GM21381 (cell line): ENCODE measurements at regions not wholly inside any gene's neighbourhood (a gene's known extent, or its start where the extent isn't known, plus 50 kb on each side); places are given as distances from the start of the nearest gene placed in this dataset.
"Not testable (repeated sequence)": the region's sequence is repeated elsewhere in the genome, so short reads cannot be mapped to it uniquely, and the experiment has no call there.

Experiments
- ATAC-seq: cut with Tn5 transposase; IDR thresholded peaks from one replicate; pipeline ENCODE4 v1.9.1; 2021; ENCODE audit warnings: mild to moderate bottlenecking, moderate library complexity; ENCODE audit not compliant: unreplicated experiment

- no peak for ATAC-seq
These were observed 1002.7 kb downstream of the STPG2 start for GRCh38 chr4:97140545-97140944.

GRCh38 chr4:97141332-97141731 is 1001.9 kb downstream of the STPG2 start:
- not testable (repeated sequence) for ATAC-seq

GRCh38 chr4:97142410-97142809 is 1000.9 kb downstream of the STPG2 start:
- ATAC-seq = no peak

GRCh38 chr4:97142893-97143292 is 1000.4 kb downstream of the STPG2 start:
- no peak for ATAC-seq

GRCh38 chr4:97144199-97144598 is 999.1 kb downstream of the STPG2 start:
- no peak for ATAC-seq

- ATAC-seq = no peak
These were observed 992.3 kb downstream of the STPG2 start for GRCh38 chr4:97150966-97151365.

GRCh38 chr4:97152149-97152548 is 991.1 kb downstream of the STPG2 start:
- no peak for ATAC-seq

GRCh38 chr4:97153042-97153441 is 990.2 kb downstream of the STPG2 start:
- ATAC-seq = no peak

GRCh38 chr4:97159625-97160024 is 983.7 kb downstream of the STPG2 start:
- no peak for ATAC-seq

- ATAC-seq = no peak
These were observed 958.0 kb downstream of the STPG2 start for GRCh38 chr4:97185233-97185632.

- ATAC-seq = no peak
These were observed 946.2 kb downstream of the STPG2 start for GRCh38 chr4:97197106-97197505.

GRCh38 chr4:97208749-97209148 is 934.5 kb downstream of the STPG2 start:
- ATAC-seq = no peak

GRCh38 chr4:97215409-97215941 is 927.8 kb downstream of the STPG2 start:
- no peak for ATAC-seq

GRCh38 chr4:97216046-97216445 is 927.2 kb downstream of the STPG2 start:
- ATAC-seq = no peak

GRCh38 chr4:97235521-97235920 is 907.8 kb downstream of the STPG2 start:
- ATAC-seq = no peak

GRCh38 chr4:97238956-97239666 is 904.2 kb downstream of the STPG2 start:
- ATAC-seq = no peak

- ATAC-seq = no peak
These were observed 903.6 kb downstream of the STPG2 start for GRCh38 chr4:97239667-97239997.

- no peak for ATAC-seq
These were observed 890.6 kb downstream of the STPG2 start for GRCh38 chr4:97252615-97253154.

GRCh38 chr4:97262769-97263168 is 880.5 kb downstream of the STPG2 start:
- no peak for ATAC-seq

- no peak for ATAC-seq
These were observed 873.2 kb downstream of the STPG2 start for GRCh38 chr4:97270051-97270450.

- ATAC-seq = no peak
These were observed 863.9 kb downstream of the STPG2 start for GRCh38 chr4:97279391-97279790.

- ATAC-seq = no peak
These were observed 842.7 kb downstream of the STPG2 start for GRCh38 chr4:97300561-97300960.

GRCh38 chr4:97305351-97305750 is 837.9 kb downstream of the STPG2 start:
- ATAC-seq = no peak
